ENCODE measurements at regions not wholly inside any gene's neighbourhood (a gene's known extent, or its start where the extent isn't known, plus 50 kb on each side); places are given as distances from the start of the nearest gene placed in this dataset.

GRCh38 chr2:234156326-234156725 is 105.8 kb downstream of the SPP2 start:
- TF ChIP-seq CTCF (conservative IDR thresholded peaks at IDR 0.05 in 1 of 2, IDR thresholded peaks at IDR 0.05 in 1 of 2; ENCODE audit: extremely low read depth in 1 of 2, insufficient read depth in 1 of 2, low read depth in 1 of 2, low read length in 2 of 2) (no peak), EZH2 (IDR thresholded peaks at IDR 0.05; ENCODE audit: borderline replicate concordance, low read length) (no peak)
